HG03064 (cell line): ENCODE measurements at regions not wholly inside any gene's neighbourhood (a gene's known extent, or its start where the extent isn't known, plus 50 kb on each side); places are given as distances from the start of the nearest gene placed in this dataset.
"Not testable (repeated sequence)": the region's sequence is repeated elsewhere in the genome, so short reads cannot be mapped to it uniquely, and the experiment has no call there.

Source experiments
- ATAC-seq: cut with Tn5 transposase; IDR thresholded peaks from one replicate; pipeline ENCODE4 v1.9.1; 2021; ENCODE audit warnings: low read depth; ENCODE audit not compliant: unreplicated experiment

DNA sequence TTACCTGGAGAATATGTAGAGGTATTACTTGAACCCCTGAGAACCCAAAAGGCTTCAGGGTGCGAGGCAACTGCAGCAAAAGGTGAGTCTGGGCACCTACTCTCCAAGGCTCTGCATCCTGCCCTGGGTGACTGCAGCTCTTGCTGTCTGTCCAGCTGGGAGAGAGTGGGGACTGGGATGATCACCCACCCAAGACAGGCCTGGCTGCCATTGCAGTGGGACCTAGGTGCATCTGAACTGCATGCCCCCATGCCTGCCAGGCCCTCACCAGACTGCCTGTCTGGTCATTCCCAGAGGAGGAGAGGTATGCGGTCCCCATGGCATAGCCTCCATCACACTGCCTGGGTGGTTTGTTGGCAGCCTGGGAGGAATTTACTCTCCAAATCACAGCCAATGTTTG, 563.9 kb downstream of the TFAP2A start:
- ATAC-seq = no peak

DNA sequence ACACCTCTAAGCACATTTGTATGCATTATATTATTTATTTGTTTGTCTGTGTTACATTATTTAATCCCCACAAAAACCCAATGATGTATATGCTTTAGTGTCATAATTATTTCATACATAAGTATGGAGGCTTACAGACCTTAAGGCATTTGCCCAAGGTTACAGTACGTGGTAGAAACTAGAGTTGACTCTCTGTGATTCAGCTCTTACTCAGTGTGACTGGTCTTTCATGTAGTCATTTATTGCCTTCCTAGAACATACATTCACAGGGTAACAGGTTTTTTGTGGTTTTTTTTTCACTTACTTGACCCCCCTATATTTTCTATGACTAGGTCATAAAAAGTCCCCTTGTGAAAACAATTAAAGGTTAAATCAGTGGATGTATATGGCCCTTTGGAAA, 566.8 kb downstream of the TFAP2A start:
- no peak for ATAC-seq

DNA sequence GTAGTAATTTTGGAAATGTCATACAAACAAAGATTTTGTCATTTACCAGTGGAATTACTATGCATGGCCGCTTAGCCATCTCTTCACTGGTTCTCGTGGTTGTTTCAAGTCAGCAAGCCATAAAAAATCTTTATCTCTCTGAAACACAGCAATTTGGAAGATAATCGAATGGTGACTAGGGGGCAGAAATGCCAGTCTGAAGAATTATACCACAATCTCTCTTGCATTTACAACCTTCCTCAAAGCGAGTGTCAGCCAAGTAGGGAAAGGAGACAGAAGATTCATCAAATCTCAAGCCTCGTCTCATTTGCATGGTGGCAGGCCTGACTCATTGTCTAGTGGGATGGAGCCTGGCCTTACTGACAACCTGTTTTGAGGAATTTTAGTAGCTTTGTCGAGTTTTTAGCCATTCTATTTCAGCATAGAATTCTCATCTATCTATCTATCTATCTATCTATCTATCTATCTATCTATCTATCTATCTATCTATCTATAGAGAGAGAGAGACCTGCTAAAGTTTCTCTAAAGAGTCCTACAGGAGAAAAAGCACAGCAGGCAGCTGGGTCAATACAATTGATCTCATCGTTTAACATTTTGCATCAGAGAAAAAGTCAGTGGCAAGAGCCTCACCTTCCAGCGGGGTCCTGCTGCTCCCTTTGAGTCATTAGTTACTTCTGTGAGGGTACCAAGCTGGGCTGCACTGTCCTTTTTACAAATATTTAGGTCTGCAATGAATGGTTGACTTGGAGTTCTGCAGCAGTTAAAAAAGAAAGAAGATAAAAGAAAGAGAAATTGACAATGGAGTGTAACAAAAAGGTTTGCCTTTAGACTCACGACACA, 572.8 kb downstream of the TFAP2A start:
- no peak for ATAC-seq

DNA sequence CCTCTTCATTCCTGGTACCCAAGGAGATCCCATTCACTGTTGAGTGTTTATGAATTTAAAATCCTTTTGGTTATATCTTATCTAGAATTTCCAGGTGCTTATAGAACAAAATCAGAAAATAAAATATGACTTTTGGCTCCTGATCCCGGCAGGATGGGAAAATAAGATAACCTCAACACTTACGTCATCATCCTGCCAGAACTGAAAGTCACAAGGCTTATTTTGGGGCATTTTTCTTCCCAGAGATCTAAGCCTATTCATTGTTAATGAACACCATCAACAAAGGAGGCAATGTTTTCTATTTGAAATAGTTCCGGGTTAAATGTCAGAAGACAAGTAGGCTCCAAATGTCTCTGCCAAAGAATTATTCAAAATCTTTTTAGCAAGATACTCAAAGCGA, 580.6 kb downstream of the TFAP2A start:
- no peak for ATAC-seq

DNA sequence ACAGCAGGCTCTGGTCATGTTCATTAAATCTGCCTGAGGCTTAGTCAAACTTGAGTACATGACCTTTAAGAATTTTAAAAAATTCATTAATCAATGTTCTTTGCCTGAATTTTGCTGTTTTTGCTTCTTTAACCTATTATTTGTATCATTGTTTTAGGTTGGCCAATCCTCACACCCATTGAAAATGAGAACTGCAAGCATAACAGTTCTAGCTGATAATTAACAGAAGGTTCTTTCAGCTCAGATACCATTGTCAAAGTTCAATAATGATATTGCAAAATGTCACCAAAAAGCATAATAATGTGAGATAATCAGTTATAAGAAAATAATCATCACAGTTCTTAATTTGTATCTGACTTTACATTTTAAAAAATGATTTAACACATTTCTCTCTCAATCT, 583.1 kb downstream of the TFAP2A start:
- ATAC-seq = no peak

DNA sequence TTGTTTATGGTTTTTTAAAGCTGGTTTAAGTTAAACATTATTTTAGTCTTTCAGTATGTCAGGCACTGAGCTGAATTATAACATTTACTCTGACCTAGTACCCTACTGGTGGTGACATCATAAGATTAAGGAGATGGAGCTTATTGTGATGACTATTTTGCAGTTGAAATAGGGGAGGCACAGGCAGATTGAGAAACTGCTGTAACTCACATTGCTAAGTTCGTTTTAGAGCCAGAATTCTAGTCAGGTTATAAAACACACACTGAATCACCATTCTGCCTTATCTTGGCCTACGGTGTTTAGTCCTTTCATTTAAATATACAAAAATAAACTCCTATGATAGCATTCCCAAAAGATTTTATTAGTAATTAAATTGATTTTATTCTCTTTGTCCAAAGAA, 584.1 kb downstream of the TFAP2A start:
- no peak for ATAC-seq

DNA sequence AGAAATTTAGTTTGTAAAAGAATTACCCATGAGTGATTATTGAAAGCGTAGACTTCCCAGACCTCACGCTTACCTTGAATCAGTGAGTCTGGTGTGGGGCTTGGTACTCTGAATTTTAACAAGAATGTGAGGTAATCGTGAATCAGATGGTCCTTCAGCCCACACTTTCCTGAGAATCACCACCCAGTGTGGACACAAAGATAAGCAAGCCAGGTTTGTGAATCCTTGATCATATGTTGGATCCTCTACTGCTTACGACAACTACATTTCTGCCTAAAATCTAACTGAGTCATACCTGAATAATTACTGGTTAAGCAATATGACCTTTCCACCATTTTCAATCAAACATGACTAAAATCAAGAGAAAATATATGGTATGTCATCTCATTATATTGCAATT, 589.3 kb downstream of the TFAP2A start:
- no peak for ATAC-seq

DNA sequence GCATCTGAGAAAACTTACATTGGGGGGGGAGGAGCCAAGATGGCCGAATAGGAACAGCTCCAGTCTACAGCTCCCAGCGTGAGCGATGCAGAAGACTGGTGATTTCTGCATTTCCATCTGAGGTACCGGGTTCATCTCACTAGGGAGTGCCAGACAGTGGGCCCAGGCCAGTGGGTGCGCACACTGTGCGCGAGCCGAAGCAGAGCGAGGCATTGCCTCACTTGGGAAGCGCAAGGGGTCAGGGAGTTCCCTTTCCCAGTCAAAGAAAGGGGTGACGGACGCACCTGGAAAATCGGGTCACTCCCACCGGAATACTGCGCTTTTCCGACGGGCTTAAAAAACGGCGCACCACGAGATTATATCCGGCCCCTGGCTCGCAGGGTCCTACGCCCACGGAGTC, 604.1 kb downstream of the TFAP2A start:
- not testable (repeated sequence) for ATAC-seq

DNA sequence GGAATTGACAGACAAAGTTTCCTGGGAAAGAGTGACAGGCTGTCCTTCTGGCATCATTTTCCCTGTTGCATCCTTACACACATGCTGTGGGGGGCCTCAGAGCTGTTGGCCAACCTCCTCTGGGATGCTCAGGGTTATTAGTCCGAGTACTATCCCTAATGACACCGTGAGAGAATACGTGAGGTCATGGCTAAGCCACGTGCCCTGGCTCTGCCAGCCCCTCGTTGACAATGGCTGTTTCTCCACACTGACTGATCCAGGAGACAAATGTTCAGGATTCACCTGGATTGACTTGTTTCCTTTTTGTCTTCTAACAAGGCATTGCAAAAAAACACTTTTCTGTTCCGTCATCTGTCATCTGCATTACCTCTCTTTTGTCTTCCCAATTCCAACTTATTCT, 604.6 kb downstream of the TFAP2A start:
- ATAC-seq = no peak

DNA sequence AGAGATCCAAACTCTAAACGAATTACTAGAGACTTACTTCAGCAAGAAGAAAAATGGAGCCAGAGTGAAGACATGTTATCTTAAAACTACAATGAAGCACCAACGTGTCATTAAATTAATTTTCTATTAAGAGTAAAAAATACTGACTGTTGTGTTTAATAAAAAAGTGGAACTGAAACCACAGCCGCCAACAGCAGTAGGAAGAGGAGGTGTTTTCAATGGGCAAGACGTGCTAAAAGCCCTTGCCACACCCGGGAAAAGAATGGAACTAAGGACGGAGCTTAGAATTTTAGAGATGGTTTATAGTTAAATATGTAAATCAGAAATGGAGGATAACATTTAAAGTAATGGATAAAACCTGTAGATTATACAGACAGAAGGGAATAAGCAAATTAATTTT, 608.7 kb downstream of the TFAP2A start:
- ATAC-seq = no peak

DNA sequence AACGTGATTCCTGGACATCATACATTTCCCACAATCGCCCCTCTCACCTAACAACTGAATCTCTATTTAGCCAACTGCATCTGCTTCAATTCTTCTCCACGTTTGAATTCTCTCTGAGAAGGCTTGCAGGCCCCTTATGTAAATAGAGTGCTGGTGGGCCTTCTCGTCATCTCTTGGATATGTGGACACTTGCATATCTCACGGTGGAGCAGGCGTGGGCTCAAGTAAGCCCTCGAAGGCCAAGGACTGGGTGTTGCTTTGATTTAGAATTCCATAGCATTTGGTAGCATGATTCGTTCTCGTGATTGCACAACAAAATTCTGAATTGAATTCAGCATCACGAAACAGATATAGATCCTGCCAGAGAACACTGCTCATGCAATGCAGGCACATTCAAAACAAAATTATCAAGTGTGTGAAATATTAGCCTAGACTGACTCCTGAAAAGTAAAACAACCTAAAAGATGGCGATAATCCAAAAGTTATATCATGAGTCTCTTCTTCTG, 613.6 kb downstream of the TFAP2A start:
- ATAC-seq = no peak

DNA sequence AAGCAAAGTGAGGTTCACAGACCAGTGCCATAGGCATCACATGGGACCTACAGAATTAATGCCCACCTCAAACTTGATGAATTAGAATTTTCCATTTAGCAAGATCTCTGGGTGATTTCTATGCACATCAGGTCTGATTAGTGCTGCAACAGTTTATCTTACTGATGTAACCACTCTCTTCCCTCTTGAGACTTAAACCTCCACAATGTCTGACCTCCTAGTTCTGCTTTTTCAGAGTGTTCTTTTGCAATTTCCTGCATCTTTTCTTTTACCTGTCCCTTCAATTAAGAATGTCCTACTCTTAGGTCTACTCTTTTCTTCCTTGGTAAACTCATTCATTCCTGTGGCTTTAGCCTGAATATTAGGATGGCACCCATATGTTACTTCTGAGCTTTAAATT, 615.3 kb downstream of the TFAP2A start:
- no peak for ATAC-seq

DNA sequence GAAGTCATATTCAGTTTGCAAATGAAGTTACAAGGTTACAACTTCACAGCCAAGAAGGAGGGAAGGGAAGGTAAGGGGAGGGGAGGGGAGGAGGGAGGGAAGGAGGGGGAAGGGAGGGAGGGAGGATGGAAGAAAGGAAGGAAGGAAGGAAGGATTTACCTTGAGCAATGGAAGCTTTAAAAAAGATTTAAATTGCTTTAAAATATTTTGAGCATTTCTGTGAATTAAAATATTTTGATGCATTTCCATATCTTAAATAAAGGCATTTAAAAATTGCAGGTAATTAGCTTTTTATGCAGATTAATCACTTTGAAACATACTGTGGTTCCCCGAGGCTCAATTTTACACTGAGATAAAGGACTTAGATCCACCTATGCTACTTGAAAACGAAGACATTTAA, 618.0 kb downstream of the TFAP2A start:
- ATAC-seq = no peak

DNA sequence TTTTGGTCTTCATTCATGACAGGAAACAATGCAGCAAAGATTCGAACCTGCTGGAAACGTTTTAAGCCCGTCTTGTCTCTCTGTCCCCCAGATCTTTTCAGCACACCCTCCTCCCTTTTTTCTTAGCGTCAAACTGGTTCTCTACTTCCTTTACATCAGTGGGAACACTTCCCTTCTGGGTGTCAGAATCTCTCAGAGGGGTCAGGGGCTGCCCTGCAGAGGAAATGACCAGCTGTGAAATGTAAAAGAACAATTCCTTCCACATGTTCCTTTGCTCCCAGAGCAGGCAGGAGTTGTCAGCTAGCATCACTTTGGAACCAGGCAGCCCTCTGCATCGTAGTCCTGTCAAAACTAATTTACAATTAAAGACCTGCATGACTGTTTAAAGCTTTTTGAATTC, 619.0 kb downstream of the TFAP2A start:
- no peak for ATAC-seq

DNA sequence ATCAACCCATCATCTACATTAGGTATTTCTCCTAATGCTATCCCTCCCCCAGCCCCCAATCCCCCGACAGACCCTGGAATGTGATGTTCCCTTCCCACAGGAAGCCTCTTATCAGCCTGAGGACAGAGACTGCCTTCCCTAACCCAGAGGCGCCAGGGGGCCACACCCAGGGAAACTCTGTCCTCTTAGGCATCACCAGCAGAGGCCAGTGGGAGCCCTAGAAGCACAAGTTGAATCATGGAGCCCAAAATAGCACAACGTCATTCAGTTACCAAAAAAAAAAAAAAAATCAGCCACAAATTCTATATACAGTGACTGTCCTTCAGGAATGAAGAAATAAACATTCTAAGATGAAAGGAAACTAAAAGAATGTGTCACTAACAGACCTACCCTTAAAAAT, 625.7 kb downstream of the TFAP2A start:
- ATAC-seq = no peak

DNA sequence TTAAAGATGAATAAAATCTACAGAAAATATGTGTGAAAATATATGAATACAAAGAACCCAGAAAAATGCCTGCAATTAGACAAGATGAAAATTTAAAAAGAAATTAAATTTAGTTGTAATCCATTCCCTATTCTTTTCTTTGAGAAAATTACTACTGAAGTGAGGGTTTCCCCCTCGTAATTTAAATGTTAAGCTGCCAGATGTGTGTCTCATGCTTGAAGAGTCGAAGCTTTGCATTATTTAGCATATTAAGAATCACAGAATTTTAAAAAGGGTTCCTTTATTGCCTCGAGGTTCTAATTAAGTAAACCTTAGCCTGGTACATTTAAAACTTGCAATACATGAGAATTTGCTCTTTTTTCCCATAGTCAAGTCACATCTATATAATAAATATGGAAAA, 630.1 kb downstream of the TFAP2A start:
- no peak for ATAC-seq

DNA sequence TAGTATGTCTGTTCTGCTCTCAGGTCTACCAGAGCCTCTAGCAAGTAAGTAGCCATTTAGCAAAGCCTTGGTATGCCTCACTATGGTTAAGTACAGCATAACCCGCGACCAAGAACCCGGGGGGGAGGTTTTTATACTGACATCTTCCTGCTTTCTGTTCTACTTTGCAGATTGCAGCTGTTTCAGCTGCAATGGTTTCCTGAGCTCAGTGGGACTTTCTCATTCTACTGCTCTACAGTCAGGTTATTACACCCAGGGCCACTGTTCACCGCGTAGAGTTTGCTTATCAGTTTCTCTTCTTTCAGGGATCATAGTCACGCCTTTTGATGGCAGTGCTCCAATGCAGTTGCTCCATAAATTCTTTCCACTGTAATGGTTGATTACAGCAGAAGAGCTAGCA, 631.3 kb downstream of the TFAP2A start:
- ATAC-seq = no peak

DNA sequence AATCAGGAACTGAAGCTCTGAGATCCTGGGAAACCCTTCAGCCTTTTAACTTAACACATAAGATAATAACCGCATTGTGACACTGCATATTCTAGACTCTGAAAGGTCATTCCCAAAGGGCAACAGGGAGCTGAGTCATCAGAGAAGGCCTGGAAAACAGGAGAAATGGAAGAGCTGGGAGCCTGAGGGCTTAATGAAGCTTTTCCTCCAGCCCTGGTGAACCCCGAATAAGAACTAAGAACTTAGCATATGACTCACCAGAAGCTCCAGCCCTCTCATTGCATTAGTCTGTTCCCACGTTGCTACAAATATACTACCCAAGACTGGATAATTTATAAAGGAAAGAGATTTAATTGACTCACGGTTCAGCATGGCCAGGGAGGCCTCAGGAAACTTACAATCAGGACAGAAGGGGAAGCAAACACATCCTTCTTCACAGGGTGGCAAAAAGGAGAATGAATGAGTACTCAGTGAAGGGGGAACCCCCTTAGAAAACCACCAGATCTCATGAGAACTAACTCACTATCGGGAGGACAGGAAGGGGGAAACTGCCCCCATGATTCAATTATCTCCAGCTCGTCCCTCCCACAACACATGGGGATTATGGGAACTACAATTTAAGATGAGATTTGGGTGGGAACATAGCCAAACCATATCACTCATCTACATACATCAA, 648.5 kb downstream of the TFAP2A start:
- ATAC-seq = no peak

DNA sequence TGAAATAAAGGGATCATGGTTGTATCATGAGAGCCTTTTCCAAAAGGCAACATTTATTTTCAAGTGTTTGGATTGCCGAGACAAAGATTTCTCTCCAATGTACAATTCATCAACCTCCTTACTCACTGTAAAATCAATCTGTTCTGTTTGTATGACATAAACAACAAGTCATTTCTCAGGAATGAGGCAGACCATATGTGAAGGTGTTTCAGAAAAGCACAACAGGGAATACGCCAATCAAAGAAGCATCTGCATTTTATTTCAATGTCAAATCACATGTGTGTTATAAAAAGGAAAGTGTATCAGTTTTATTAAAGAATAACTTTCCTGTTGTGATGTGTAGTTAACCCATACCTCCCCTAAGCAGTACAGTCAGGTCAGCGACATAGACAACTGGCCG, 653.7 kb downstream of the TFAP2A start:
- no peak for ATAC-seq

DNA sequence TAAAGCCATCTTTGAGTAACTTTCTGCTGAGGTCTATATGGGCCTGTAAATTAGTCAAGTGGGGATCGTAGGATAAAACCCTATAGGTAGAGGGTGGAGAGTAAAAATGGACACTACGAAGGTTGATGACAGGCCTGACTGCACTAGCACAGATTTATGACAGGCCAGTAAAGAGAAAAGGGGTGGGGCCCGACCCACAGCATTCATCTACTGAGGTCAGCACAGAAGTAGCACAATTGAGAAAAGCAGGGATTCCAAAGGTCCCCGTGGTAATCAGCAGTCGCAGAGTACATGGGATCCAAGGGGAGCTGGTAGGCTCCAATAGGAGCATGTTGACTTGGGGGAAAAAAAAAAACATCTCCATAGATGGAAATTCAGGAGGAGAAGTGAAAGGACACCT, 660.4 kb downstream of the TFAP2A start:
- ATAC-seq = no peak

DNA sequence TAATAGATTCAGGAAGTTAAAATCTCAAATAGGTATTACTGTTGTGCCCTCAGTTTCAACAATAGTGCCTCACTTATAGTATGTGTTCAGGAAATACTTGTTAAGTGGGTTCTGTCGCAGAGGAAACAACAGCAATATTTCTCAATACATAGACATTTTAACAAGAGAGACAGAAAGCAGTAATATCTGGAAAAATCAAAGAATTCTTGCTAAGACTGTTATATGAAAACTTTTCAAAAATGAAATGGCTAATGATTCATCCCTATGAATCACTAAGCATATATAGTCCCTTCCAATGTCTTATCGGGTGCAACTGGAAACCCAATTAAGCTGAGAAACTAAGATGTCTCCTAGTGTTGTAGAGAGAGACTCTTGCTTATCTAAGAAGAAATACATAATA, 668.9 kb downstream of the TFAP2A start:
- ATAC-seq = no peak

DNA sequence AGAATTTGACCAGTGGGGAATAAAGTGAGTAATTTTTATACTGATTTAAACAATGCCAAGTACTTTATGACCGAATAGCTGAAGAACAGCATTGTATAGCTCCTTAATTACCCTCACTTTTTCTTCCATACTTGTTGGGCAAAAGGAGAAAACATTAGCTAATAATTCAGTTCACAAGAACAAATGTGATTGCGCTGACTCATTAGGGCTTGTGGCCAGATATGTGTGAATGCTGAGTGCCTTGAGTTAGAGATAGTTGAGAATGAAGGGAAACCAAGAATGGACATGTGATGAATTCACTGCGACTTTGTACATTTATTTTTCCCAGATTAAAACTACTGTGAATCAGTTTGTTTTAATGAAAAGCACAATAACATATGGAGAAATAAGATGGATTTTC, 669.4 kb downstream of the TFAP2A start:
- no peak for ATAC-seq
